ENCODE measurements at regions not wholly inside any gene's neighbourhood (a gene's known extent, or its start where the extent isn't known, plus 50 kb on each side); places are given as distances from the start of the nearest gene placed in this dataset.

- no peak overlapping the region for H3K4me3 ChIP-seq
- no peaks in the 10 kb centered on the region for H3K36me3 ChIP-seq
- DNase-seq, result no peak
- no peaks in the 10 kb centered on the region for H3K4me1 ChIP-seq
- TF ChIP-seq, protein P1, sequence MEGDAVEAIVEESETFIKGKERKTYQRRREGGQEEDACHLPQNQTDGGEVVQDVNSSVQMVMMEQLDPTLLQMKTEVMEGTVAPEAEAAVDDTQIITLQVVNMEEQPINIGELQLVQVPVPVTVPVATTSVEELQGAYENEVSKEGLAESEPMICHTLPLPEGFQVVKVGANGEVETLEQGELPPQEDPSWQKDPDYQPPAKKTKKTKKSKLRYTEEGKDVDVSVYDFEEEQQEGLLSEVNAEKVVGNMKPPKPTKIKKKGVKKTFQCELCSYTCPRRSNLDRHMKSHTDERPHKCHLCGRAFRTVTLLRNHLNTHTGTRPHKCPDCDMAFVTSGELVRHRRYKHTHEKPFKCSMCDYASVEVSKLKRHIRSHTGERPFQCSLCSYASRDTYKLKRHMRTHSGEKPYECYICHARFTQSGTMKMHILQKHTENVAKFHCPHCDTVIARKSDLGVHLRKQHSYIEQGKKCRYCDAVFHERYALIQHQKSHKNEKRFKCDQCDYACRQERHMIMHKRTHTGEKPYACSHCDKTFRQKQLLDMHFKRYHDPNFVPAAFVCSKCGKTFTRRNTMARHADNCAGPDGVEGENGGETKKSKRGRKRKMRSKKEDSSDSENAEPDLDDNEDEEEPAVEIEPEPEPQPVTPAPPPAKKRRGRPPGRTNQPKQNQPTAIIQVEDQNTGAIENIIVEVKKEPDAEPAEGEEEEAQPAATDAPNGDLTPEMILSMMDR (IDR thresholded peaks at IDR 0.05), result no peak
- TF ChIP-seq POLR2A (IDR thresholded peaks at IDR 0.05), result no peak
- no peaks in the 10 kb centered on the region for H3K9me3 ChIP-seq
- no peak overlapping the region for H3K27ac ChIP-seq
- no peaks in the 10 kb centered on the region for H3K27me3 ChIP-seq
These were observed 460.7 kb downstream of the IGSF11 start for GRCh38 chr3:118573912-118574311.

DNA sequence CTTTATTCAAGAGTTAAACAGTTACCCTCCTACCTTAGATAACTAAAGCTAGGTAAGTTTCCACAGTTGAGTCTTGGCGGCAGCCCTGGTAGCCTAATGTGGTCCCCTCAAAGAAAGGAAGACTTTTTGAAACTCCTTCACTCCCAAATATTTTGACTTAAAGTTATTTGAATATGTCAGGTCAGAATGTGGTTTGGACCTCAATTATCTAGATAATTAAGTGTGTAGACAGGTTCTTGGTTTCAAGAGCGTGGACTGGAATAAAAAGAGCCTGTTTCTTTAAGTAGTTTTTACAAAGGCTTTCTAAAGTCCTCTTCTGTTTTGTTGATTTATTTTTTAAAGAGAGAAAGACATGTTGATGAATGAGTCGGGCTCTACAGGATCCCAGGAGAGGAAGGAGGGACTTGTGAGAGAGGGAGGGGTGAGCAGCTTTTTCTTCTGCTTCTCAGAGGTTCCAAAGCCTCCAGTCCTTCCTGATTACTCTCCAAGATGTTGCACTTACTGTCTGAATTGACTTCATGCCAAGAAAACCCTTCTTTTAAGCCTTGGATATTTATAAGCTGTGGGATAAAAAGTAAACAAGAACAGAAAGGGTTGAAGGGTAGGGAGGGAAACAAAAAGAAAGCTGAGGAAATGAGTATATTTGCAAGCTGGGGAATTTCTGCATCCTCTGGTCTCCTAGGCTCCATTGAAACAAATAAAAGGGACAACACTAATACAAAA lies 457.4 kb downstream of the IGSF11 start:
- TF ChIP-seq POLR2A (IDR thresholded peaks at IDR 0.05), result no peak
- TF ChIP-seq, protein P1 (IDR thresholded peaks at IDR 0.05), result no peak

DNA sequence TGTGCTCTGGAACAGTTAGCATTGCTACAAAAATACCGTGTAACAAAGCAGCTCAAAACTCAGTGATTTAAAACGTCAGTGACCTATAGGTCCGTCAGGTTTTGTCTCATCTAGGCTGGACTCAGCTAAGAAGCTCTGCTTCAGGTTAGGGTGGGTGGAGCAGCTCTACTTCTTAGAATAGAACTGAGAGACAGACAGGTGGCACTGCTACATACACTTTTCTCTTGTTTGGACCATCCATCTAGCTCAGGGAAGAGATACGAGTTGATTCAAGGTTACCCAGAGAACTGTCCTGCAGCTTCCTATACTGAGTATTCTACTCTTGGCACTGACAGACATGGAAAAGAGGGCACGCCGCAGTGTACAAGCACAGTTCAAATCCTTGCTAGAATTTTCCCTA lies 456.1 kb downstream of the IGSF11 start:
- Histone ChIP-seq H3K27ac (no peak overlapping the region), H3K27me3 (no peaks in the 10 kb centered on the region), H3K4me1 (no peaks in the 10 kb centered on the region), H3K36me3 (no peaks in the 10 kb centered on the region), H3K4me3 (no peak overlapping the region), H3K9me3 (no peaks in the 10 kb centered on the region)
- no peak for TF ChIP-seq POLR2A (IDR thresholded peaks at IDR 0.05)
- TF ChIP-seq, protein P1 (IDR thresholded peaks at IDR 0.05), result no peak
- DNase-seq, result no peak

More for the DNA sequence above, 457.4 kb downstream of the IGSF11 start:
- Histone ChIP-seq H3K27me3 (no peaks in the 10 kb centered on the region), H3K4me1 (no peaks in the 10 kb centered on the region), H3K36me3 (no peaks in the 10 kb centered on the region), H3K4me3 (no peak overlapping the region), H3K9me3 (no peaks in the 10 kb centered on the region), H3K27ac (peak overlapping the region in 1 of 4 donors; percentile 8)
- DNase-seq, result no peak

GRCh38 chr3:118587037-118587741 lies 447.5 kb downstream of the IGSF11 start:
- Histone ChIP-seq H3K27ac (no peak overlapping the region), H3K9me3 (no peaks in the 10 kb centered on the region), H3K27me3 (no peaks in the 10 kb centered on the region), H3K4me3 (no peak overlapping the region), H3K4me1 (no peaks in the 10 kb centered on the region), H3K36me3 (no peaks in the 10 kb centered on the region)
- DNase-seq, result no peak
- no peak for TF ChIP-seq POLR2A (IDR thresholded peaks at IDR 0.05)
- TF ChIP-seq, protein P1 (IDR thresholded peaks at IDR 0.05), result no peak

- no peaks in the 10 kb centered on the region for H3K9me3 ChIP-seq
- DNase-seq, result no peak
- H3K27me3 ChIP-seq, result no peaks in the 10 kb centered on the region
These were observed 446.8 kb downstream of the IGSF11 start for GRCh38 chr3:118587847-118588246.

More at GRCh38 chr3:118587847-118588246, 446.8 kb downstream of the IGSF11 start:
- Histone ChIP-seq H3K4me1 (no peaks in the 10 kb centered on the region), H3K27ac (no peak overlapping the region), H3K36me3 (no peaks in the 10 kb centered on the region), H3K4me3 (no peak overlapping the region)
- TF ChIP-seq, protein P1 (IDR thresholded peaks at IDR 0.05), result no peak
- no peak for TF ChIP-seq POLR2A (IDR thresholded peaks at IDR 0.05)

Data from Peyer's patch (tissue), 4 donors.